HG02678 (cell line): ENCODE measurements at regions not wholly inside any gene's neighbourhood (a gene's known extent, or its start where the extent isn't known, plus 50 kb on each side); places are given as distances from the start of the nearest gene placed in this dataset.
"Not testable (repeated sequence)": the region's sequence is repeated elsewhere in the genome, so short reads cannot be mapped to it uniquely, and the experiment has no call there.

ENCODE experiments used
- ATAC-seq: cut with Tn5 transposase; IDR thresholded peaks from one replicate; pipeline ENCODE4 v1.9.1; 2021; ENCODE audit warnings: mild to moderate bottlenecking, moderate library complexity; ENCODE audit not compliant: unreplicated experiment

DNA sequence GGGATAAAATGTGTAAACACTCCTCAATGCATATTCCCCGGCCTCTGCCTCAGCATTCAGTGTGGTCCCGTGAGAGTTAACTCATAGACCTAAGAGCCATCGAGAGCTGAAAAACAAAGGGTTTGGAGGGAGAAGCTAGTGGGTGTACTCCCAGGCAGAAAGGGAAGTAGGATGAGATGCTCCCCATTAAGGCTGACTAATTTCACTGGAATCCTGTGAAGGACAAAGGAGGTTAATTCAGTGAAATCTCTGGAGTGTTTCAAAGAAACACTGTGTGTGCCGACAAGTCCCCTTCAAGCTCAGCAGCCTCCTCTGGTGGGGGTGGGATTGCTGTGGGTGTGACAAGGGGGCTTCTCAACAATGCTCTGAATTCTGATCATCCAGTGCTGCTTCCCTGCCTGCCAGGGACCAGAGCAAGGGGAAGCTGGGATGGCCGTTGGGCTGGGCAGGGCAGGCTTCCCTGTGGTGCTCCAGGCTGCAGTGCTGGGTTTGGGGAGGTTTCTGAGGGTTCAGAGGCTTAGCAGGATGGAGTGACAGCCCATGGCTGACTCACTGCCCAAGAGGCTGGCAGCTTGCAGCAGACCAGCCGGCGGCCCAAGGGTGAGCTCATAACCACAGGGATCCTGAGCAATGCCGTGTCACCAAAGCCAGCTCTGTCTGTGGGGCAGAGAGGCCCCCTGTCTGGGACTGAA is 61.4 kb upstream of the BMAL1 start:
- no peak for ATAC-seq

DNA sequence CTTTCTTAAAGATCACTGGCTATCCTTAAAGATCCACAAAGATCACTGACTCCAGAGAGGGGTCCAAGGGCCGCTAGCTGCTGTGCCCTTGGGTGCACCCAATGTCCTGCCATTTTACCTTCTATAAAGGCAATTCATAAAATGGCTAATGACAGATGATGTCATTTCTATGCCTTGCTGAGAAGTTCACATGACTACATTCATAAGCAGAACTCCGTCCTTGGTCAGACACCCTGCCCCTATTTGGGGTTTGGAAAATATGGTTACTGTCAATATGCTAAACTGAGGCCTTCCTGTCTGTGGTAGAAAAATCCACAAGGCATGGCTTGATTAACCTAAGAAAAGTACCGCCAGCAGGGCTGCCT is 60.9 kb upstream of the BMAL1 start:
- ATAC-seq, result no peak

GRCh38 chr11:13218685-13219084 is 58.9 kb upstream of the BMAL1 start:
- not testable (repeated sequence) for ATAC-seq

DNA sequence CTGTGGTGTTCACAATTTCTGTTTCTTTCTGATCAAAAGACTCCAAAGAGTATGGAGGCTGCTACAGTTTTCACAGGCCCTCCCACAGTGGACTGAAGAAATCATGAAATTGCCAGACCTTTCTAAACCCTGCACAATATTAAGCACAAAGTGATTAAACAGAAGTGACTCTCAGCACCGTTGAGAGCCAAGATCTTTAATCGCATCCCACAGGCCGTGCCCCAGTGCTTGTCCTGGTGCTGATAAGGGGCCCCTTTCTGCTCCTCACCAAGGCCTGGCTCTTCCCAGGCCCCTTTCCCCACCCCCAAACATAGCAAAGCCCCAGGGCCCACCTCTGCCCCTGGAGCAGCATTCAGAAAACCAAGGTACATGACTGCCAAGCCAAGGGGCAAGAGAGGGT is 57.4 kb upstream of the BMAL1 start:
- no peak for ATAC-seq

DNA sequence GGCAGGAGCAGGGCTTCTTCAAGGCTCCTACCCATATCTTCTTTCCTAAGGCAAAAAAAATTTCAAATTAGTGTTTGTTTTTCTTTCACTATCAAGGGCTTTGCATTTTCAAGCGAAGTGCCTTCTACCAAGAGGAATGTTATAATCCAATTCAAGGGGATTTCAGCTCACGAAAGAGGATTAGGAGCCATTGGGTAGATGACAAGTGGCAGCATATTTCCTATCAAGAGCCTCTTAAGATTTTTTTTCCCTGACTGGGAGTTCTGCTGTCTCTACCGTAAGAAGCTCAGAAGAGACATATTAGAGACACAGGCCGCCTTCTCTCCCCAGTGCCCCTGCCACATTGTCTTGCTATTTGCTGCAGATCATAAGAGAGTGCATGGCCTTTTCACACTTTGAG is 55.9 kb upstream of the BMAL1 start:
- ATAC-seq, result no peak

GRCh38 chr11:13222285-13222684 is 55.3 kb upstream of the BMAL1 start:
- ATAC-seq, result no peak

DNA sequence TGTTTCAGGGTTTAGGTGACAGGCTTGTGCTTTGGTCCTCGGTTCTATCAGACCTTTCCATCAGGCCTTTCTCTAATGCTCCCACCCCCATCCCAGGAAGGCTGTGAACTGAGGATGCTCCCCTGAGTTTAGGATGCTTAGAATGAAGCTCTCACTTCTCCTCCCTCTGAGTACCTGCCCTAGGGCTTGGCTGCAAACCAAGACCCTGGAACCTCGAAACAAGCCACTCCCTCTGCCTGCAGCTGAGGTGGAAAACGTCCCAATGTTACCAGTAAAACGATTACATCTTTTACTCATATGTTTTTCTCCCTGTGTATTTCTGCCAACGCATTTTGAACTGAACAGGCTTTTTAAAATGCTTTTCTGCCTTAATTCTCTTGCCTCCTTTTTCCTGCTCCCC is 54.5 kb upstream of the BMAL1 start:
- no peak for ATAC-seq

DNA sequence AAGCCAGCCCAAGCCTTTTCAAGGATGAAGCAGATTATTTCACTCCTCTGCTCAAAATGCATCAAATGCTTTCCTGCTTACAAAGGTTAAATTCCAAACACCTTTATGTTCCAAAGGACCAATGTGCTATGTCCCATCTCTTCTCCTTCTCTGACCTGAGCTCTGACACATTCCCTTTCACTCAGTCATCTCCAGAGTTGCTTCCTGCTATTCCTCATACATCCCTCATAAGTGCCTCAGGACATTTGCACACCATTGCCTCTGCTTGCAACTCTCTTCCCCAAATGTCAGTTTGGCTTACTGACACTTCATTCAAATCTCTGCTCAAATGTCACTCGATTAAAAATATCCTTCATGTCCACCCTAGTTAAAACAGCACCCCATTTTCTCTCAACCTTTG is 53.3 kb upstream of the BMAL1 start:
- ATAC-seq, result no peak

DNA sequence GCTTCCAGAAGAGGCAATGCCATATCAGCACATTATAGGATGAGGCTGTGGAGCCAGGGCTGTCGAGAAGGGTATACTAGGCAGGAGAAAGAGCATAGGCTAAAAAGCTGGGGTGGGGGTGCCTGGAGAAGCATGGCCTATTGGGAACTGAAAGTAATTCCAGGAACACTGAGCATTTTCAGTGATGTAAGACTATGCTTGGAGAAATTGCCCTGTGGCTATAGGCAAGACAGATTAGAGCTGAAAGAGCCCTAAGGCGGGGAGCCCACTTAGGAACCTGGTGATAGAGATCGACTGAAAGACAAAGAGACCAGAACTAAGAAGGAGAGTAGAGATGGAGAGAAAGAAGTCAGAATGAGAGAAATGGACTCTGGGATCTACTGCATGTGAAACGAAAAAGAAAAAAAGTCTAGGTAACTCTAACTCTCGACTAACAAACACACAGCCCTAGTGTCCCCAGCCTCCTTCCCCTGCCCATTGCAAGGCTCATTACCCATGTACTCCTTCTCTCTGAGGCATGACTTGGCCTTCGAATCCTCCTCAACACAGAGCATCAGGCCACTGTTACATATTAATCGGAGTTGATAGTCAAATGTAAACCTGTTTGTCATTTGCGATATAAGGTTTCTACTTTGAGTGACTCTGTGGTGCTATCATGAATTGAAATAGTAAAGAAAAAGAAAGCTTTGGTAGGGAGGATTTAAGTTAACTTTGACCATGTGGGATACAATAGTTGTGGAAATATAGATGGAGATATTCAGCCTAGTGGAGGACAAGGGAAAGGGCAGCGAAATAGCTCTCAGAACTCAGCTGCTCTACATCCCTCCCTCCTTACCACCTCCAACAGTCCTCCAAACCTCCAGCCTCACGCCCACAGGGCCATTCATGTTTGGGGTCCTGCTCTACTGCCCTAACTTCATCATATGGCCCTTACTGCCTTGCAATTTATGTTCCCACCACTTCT is 52.3 kb upstream of the BMAL1 start:
- ATAC-seq, result no peak

DNA sequence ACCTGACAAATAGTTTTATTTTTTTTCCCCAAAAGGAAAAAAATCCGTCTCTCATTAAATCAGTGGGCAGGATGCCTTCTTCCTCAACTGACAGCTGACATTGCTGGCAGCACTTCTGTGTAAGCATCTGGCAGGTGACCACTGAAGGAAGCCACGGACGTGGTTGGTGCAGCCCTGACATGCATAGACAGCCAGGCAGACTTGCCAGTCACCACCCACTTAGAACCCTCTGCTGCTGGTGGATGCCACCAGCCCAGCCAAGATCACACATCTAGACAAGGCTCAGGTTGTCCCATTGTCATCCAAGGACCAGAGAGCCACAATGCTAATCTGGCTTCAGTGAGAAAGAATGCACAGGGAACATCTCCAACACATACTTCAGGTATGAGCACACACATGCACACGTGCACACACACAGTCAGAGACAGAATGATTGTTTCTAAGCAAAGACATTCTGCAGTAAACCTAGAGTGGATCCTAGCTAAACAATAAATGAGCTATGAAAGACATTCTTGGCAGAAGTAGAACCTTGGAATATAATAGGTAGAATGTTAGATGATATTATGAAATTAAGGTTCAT is 49.8 kb upstream of the BMAL1 start:
- no peak for ATAC-seq
